Stomach (tissue), 4 donors: ENCODE measurements at regions not wholly inside any gene's neighbourhood (a gene's known extent, or its start where the extent isn't known, plus 50 kb on each side); places are given as distances from the start of the nearest gene placed in this dataset.

Experiments used
- CTCF ChIP-seq, 7 experiments: fragments of 450-650 bp in 4 of 7; fragments of 200-600 bp in 3 of 7; sonication (generic) in 3 of 7; IDR thresholded peaks; one replicate each; pipeline ENCODE4 v1.5.1; 2016 to 2019; ENCODE audit warnings: antibody characterized with exemption in 7 of 7, control low read depth in 2 of 7, mild to moderate bottlenecking in 1 of 7
- POLR2A ChIP-seq, 4 donors: fragments of 450-650 bp; IDR thresholded peaks; one replicate each; pipeline ENCODE4 v1.6.1; 2016; ENCODE audit warnings: antibody characterized with exemption in 4 of 4, control low read depth in 2 of 4, mild to moderate bottlenecking in 1 of 4, moderate library complexity in 1 of 4

- no peak for TF ChIP-seq CTCF (IDR thresholded peaks at IDR 0.05)
- TF ChIP-seq POLR2A (IDR thresholded peaks at IDR 0.05), result no peak
Measured at GRCh38 chr10:64075604-64076003, 554.4 kb downstream of the REEP3 start.
